B cell (primary cell): ENCODE measurements at regions not wholly inside any gene's neighbourhood (a gene's known extent, or its start where the extent isn't known, plus 50 kb on each side); places are given as distances from the start of the nearest gene placed in this dataset.

Experiments
- ATAC-seq: fragments of 200-7000 bp; cut with Tn5 transposase; one replicate; pipeline ENCODE4 v1.10.0; 2021; ENCODE audit warnings: low read depth, mild to moderate bottlenecking, moderate number of reproducible peaks, moderate library complexity
- CTCF ChIA-PET: fragments of 350-600 bp; sonication (Branson Sonifier 250); formaldehyde crosslinking; loops from one replicate; lab custom pipeline; 2021; ENCODE audit warnings: antibody characterized with exemption, inconsistent platforms; lab: Charles Lee
- POLR2A ChIA-PET: fragments of 350-600 bp; sonication (Branson Sonifier 250); formaldehyde crosslinking; loops from one replicate; lab custom pipeline; 2021; ENCODE audit warnings: antibody characterized with exemption; lab: Charles Lee
- DNase-seq: peaks from one replicate; pipeline ENCODE4 v3.0.0; 2013
- H2AFZ ChIP-seq: 2 replicates; pipeline ENCODE4 v1.6.1; 2012; ENCODE audit warnings: mild to moderate bottlenecking, low read depth, low read length; ENCODE audit not compliant: insufficient read depth, poor library complexity, severe bottlenecking
- H3K27ac ChIP-seq, 2 donors: 1 replicate in 1 of 2; 2 replicates in 1 of 2; pipeline ENCODE4 v1.5.1; 2012 to 2013; ENCODE audit warnings: low read length in 2 of 2, mild to moderate bottlenecking in 2 of 2, moderate library complexity in 1 of 2
- H3K27me3 ChIP-seq, 4 experiments: fragments of 200-600 bp in 1 of 4; sonication (generic) in 1 of 4; replicated peaks in 1 of 4; 1 replicate in 2 of 4; 2 replicates in 2 of 4; pipeline versions ENCODE4 v1.6.1 to v1.7.0; 2013 to 2016; ENCODE audit warnings: low read length in 3 of 4, mild to moderate bottlenecking in 2 of 4, mixed read lengths in 1 of 4, moderate library complexity in 1 of 4; ENCODE audit not compliant: insufficient read depth in 4 of 4, control insufficient read depth in 3 of 4; ENCODE audit errors: control extremely low read depth in 1 of 4
- H3K36me3 ChIP-seq, 2 experiments: replicated peaks in 1 of 2; 1 replicate in 1 of 2; 2 replicates in 1 of 2; pipeline versions ENCODE4 v1.6.1 to v1.7.1; 2013; ENCODE audit warnings: low read length in 1 of 2; ENCODE audit not compliant: insufficient read depth in 2 of 2, control insufficient read depth in 1 of 2; ENCODE audit errors: control extremely low read depth in 1 of 2, extremely low read depth in 1 of 2
- H3K4me1 ChIP-seq, 2 donors: fragments of 200-600 bp in 1 of 2; sonication (generic) in 1 of 2; 1 replicate in 1 of 2; 2 replicates in 1 of 2; pipeline versions ENCODE4 v1.5.1 to v1.6.1; 2013 to 2017; ENCODE audit warnings: low read length in 2 of 2; ENCODE audit not compliant: control insufficient read depth in 2 of 2, insufficient read depth in 2 of 2
- H3K4me2 ChIP-seq: replicated peaks from 2 replicates; pipeline ENCODE3; 2012; ENCODE audit warnings: mild to moderate bottlenecking, low read depth, low read length; ENCODE audit not compliant: poor library complexity, severe bottlenecking
- H3K4me3 ChIP-seq, 5 experiments: fragments of 200-600 bp in 1 of 5; sonication (generic) in 1 of 5; 1 replicate in 3 of 5; 2 replicates in 2 of 5; pipeline versions ENCODE4 v1.5.1 to v1.7.0; 2011 to 2016; ENCODE audit warnings: low read length in 4 of 5, mild to moderate bottlenecking in 4 of 5, low read depth in 2 of 5, control low read depth in 1 of 5, moderate library complexity in 1 of 5; ENCODE audit not compliant: insufficient read depth in 1 of 5; ENCODE audit errors: control extremely low read depth in 1 of 5, extremely low read depth in 1 of 5
- H3K79me2 ChIP-seq: fragments of 200-600 bp; sonication (generic); one replicate; pipeline ENCODE4 v1.6.0; 2016; ENCODE audit warnings: low read length; ENCODE audit not compliant: control insufficient read depth, insufficient read depth
- H3K9ac ChIP-seq: fragments of 200-600 bp; sonication (generic); 2 replicates; pipeline ENCODE4 v1.6.1; 2017; ENCODE audit warnings: mild to moderate bottlenecking, low read length, moderate library complexity
- H3K9me3 ChIP-seq, 3 donors: one replicate each; pipeline versions ENCODE4 v1.6.1 to v1.7.1; 2013; ENCODE audit warnings: low read length in 2 of 3; ENCODE audit not compliant: control insufficient read depth in 2 of 3, insufficient read depth in 1 of 3; ENCODE audit errors: control extremely low read depth in 1 of 3
- H4K20me1 ChIP-seq: 2 replicates; pipeline ENCODE4 v1.6.0; 2012; ENCODE audit warnings: mild to moderate bottlenecking, low read length; ENCODE audit not compliant: insufficient read depth, control insufficient read depth, poor library complexity, severe bottlenecking
- H3K27ac Mint-ChIP-seq: one replicate; pipeline ENCODE4 v1.8.0; 2021; ENCODE audit warnings: mixed read lengths
- H3K27me3 Mint-ChIP-seq: one replicate; pipeline ENCODE4 v1.8.0; 2021; ENCODE audit warnings: mixed read lengths
- H3K4me1 Mint-ChIP-seq: one replicate; pipeline ENCODE4 v1.8.0; 2021; ENCODE audit warnings: mixed read lengths
- H3K4me3 Mint-ChIP-seq: one replicate; pipeline ENCODE4 v1.8.0; 2021; ENCODE audit warnings: mixed read lengths
- H3K9me3 Mint-ChIP-seq: one replicate; pipeline ENCODE4 v1.8.0; 2022; ENCODE audit warnings: mixed read lengths; ENCODE audit not compliant: insufficient read depth
- EZH2 ChIP-seq: IDR thresholded peaks from 2 replicates; pipeline ENCODE4 v1.6.1; 2012; ENCODE audit warnings: borderline replicate concordance, low read depth, mild to moderate bottlenecking, moderate library complexity, low read length; ENCODE audit not compliant: insufficient read depth, poor library complexity, severe bottlenecking
- WGBS: methylation state at CpG from one replicate; pipeline ENCODE4 v1.1.5; 2013; ENCODE audit warnings: missing lambda C conversion rate; ENCODE audit not compliant: insufficient coverage; 5-methylcytosine and 5-hydroxymethylcytosine counted together
- intact Hi-C: fragments of 100-400 bp; cut with micrococcal nuclease; formaldehyde crosslinking; loops from one replicate; pipeline ENCODE4 v1.10.0; 2022
- TF ChIP-seq, protein P1 (sequence below): fragments of 200-600 bp; IDR thresholded peaks from one replicate; pipeline ENCODE4 v1.8.0; 2022; ENCODE audit warnings: antibody characterized with exemption, mild to moderate bottlenecking

DNA sequence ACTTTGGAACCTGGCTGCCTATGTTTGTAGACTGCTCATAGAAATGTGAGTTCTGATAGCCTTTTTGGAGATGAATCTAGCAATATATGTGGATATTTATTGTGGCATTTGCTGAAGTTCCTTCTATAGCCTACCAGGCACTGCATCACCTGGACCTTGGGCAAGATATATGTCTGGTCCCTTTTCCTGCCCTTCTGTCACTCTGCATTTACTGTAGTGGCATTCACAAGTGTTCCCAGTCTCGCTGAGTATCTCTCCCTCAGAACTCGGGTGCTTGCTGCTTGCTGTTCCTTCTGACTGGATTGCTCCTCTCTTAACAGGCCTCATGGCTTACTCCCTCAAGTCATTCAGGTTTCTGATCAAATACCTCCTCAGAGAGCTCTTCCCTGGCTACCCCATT, 145.0 kb downstream of the UBE2E3 start:
- DNase-seq (no peak), ATAC-seq (no peak)
- intact Hi-C loops = no loop called here
- Histone ChIP-seq H2AFZ (no peak overlapping the region), H3K79me2 (no peaks in the 10 kb centered on the region), H3K27ac (no peak overlapping the region), H3K27me3 (no peaks in the 10 kb centered on the region), H4K20me1 (no peaks in the 10 kb centered on the region), H3K4me1 (peaks cover 3 to 5% of the 10 kb centered on the region in 2 donors), H3K4me3 (no peak overlapping the region), H3K9ac (no peak overlapping the region), H3K36me3 (no peaks in the 10 kb centered on the region), H3K9me3 (no peaks in the 10 kb centered on the region), H3K4me2 (no peak overlapping the region)
- Mint-ChIP-seq H3K27ac (no peak overlapping the region), H3K9me3 (no peaks in the 10 kb centered on the region), H3K4me1 (peaks cover 10% of the 10 kb centered on the region), H3K27me3 (no peaks in the 10 kb centered on the region), H3K4me3 (no peak overlapping the region)
- ChIA-PET CTCF (interaction anchor here (1.4 to 2.1 kb wide), 2 partner anchors 21 to 28 kb away, joined by 3 to 4 read pairs; no protein-coding TSS in a partner anchor), POLR2A (no interaction called here)
- 95% methylated on average over 2 of the region's 2 CpGs for WGBS
- TF ChIP-seq, protein P1, sequence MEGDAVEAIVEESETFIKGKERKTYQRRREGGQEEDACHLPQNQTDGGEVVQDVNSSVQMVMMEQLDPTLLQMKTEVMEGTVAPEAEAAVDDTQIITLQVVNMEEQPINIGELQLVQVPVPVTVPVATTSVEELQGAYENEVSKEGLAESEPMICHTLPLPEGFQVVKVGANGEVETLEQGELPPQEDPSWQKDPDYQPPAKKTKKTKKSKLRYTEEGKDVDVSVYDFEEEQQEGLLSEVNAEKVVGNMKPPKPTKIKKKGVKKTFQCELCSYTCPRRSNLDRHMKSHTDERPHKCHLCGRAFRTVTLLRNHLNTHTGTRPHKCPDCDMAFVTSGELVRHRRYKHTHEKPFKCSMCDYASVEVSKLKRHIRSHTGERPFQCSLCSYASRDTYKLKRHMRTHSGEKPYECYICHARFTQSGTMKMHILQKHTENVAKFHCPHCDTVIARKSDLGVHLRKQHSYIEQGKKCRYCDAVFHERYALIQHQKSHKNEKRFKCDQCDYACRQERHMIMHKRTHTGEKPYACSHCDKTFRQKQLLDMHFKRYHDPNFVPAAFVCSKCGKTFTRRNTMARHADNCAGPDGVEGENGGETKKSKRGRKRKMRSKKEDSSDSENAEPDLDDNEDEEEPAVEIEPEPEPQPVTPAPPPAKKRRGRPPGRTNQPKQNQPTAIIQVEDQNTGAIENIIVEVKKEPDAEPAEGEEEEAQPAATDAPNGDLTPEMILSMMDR = no peak
- TF ChIP-seq EZH2 = no peak

DNA sequence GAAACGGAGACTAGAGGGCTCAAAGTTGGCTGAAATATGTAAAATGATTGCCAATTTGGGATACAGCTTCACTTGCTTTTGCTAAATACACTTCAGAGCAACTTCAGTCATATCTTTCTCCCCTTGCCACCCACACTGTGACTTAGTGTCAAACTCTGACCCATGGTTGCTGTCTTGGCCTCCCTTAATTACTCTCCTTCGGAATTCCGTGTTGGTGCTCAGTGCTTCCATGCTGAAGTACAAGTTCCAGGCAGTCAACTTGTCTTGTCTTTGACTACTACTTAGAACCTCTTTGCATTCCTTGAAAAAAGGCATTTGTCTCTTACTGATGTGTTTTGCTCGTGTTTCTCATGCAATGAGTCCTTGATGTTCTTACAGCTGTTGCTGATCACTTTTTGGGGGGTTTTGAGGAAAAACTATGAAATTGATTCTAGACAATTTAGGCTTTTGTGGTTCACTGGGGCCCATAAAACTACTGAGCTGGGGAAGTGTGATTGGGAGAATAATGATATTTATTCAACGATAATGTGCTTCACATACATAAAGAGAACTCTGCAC, 146.0 kb downstream of the UBE2E3 start:
- no peak overlapping the region for H3K9ac ChIP-seq
- no peak overlapping the region for H3K4me3 ChIP-seq
- 100% methylated on average over 3 of the region's 5 CpGs for WGBS
- no peaks in the 10 kb centered on the region for H3K36me3 ChIP-seq
- H3K27me3 ChIP-seq = no peaks in the 10 kb centered on the region
- H3K4me1 ChIP-seq = peaks cover 3 to 5% of the 10 kb centered on the region in 2 donors
- no peaks in the 10 kb centered on the region for H3K9me3 ChIP-seq
- POLR2A ChIA-PET = no interaction called here
- DNase-seq (no peak), ATAC-seq (no peak)
- no peaks in the 10 kb centered on the region for H3K79me2 ChIP-seq
- no peak overlapping the region for H3K27ac ChIP-seq
- no peak for TF ChIP-seq EZH2
- TF ChIP-seq, protein P1 = no peak
- Mint-ChIP-seq H3K27me3 (no peaks in the 10 kb centered on the region), H3K4me1 (peaks cover 10% of the 10 kb centered on the region), H3K27ac (no peak overlapping the region), H3K9me3 (no peaks in the 10 kb centered on the region), H3K4me3 (no peak overlapping the region)
- no peak overlapping the region for H3K4me2 ChIP-seq
- intact Hi-C loops = no loop called here
- CTCF ChIA-PET = interaction anchor here (2.1 kb wide), 1 partner anchor 22 kb away, joined by 4 read pairs; no protein-coding TSS in a partner anchor
- no peaks in the 10 kb centered on the region for H4K20me1 ChIP-seq
- no peak overlapping the region for H2AFZ ChIP-seq
